PC-3 (cell line): ENCODE measurements at regions not wholly inside any gene's neighbourhood (a gene's known extent, or its start where the extent isn't known, plus 50 kb on each side); places are given as distances from the start of the nearest gene placed in this dataset.
"Not testable (repeated sequence)": the region's sequence is repeated elsewhere in the genome, so short reads cannot be mapped to it uniquely, and the experiment has no call there.

ENCODE experiments used
- ATAC-seq: fragments of 200-7000 bp; cut with Tn5 transposase; 2 replicates; pipeline ENCODE4 v1.9.1; 2020; ENCODE audit warnings: mild to moderate bottlenecking, moderate library complexity
- BruUV-seq: library from RNA; stranded (reverse); fragments of 400-500 nt; replicated peaks from 2 replicates; lab custom pipeline; 2021; lab: Mats Ljungman, UMichigan
- CTCF ChIA-PET: fragments of 300-600 bp; sonication (Branson Sonifier 250); formaldehyde crosslinking; loops from one replicate; lab custom pipeline; 2022; ENCODE audit warnings: antibody characterized with exemption; lab: Charles Lee
- POLR2A ChIA-PET: fragments of 300-600 bp; sonication (Branson Sonifier 250); formaldehyde crosslinking; loops from one replicate; lab custom pipeline; 2022; ENCODE audit warnings: antibody characterized with exemption; ENCODE audit not compliant: unreplicated experiment; lab: Charles Lee
- DNase-seq: peaks from one replicate; pipeline ENCODE4 v3.0.0-alpha.2; 2015
- H2AFZ ChIP-seq: fragments of 300-600 bp; sonication (generic); 2 replicates; pipeline ENCODE4 v1.6.0; 2016; ENCODE audit warnings: antibody characterized with exemption, low read length
- H3F3A ChIP-seq: fragments of 300-600 bp; sonication (generic); one replicate; pipeline ENCODE4 v1.6.0; 2017; ENCODE audit warnings: antibody characterized with exemption, low read length, control low read depth, mild to moderate bottlenecking; ENCODE audit not compliant: unreplicated experiment
- H3K27ac ChIP-seq: fragments of 300-600 bp; sonication (generic); 2 replicates; pipeline ENCODE4 v1.5.1; 2016; ENCODE audit warnings: mild to moderate bottlenecking, low read length
- H3K27me3 ChIP-seq: fragments of 300-600 bp; sonication (generic); 2 replicates; pipeline ENCODE4 v1.6.1; 2016; ENCODE audit warnings: low read length, mixed read lengths
- H3K36me3 ChIP-seq: fragments of 300-600 bp; sonication (generic); 2 replicates; pipeline ENCODE4 v1.6.1; 2016; ENCODE audit warnings: low read depth, mixed run types, low read length, mixed read lengths
- H3K4me1 ChIP-seq: fragments of 300-600 bp; sonication (generic); 2 replicates; pipeline ENCODE4 v1.5.1; 2016; ENCODE audit warnings: low read length; ENCODE audit not compliant: insufficient read depth
- H3K4me2 ChIP-seq: fragments of 300-600 bp; sonication (generic); 2 replicates; pipeline ENCODE4 v1.6.0; 2016; ENCODE audit warnings: low read length
- H3K4me3 ChIP-seq: fragments of 300-600 bp; sonication (generic); 2 replicates; pipeline ENCODE4 v1.5.1; 2016; ENCODE audit warnings: mild to moderate bottlenecking, low read length, mixed read lengths
- H3K79me2 ChIP-seq: fragments of 300-600 bp; sonication (generic); 2 replicates; pipeline ENCODE4 v1.6.1; 2017; ENCODE audit warnings: low read length, mixed read lengths
- H3K9ac ChIP-seq: fragments of 300-600 bp; sonication (generic); 2 replicates; pipeline ENCODE4 v1.6.0; 2016; ENCODE audit warnings: mild to moderate bottlenecking, low read length
- H3K9me2 ChIP-seq: fragments of 300-600 bp; sonication (generic); replicated peaks from 2 replicates; pipeline ENCODE4 v1.6.1; 2016; ENCODE audit warnings: mixed run types, low read length, mixed read lengths
- H3K9me3 ChIP-seq: fragments of 300-600 bp; sonication (generic); 2 replicates; pipeline ENCODE4 v1.6.1; 2016; ENCODE audit warnings: low read length, mixed read lengths
- H4K20me1 ChIP-seq: fragments of 300-600 bp; sonication (generic); 2 replicates; pipeline ENCODE4 v1.6.1; 2016; ENCODE audit warnings: low read length, mixed read lengths
- intact Hi-C: fragments of 100-400 bp; cut with micrococcal nuclease; formaldehyde crosslinking; loops from 2 replicates; pipeline ENCODE4 v1.9.0; 2023

DNA sequence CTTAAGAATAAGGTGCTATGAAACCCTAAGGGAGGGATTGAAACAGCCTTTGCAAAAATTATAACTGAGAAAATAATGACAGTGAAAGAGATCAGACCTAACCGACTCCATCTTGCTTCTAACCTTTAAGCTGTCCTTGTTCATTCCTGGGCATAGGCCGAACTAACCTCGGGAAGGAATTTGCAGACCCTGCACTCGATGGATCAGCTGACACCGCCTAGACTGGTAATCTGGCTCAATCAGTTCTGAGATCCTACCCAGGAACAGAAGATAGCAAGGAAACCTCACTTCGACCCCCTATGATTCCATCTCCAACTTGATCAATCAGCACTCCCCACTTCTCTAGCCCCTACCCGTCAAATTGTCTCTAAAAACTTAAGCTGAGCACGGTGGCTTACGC lies 66.6 kb upstream of the GOLGA6L6 start:
- H3F3A ChIP-seq, H3K27ac ChIP-seq, ATAC-seq, H3K9ac ChIP-seq, H3K4me2 ChIP-seq, CTCF ChIA-PET, H3K9me2 ChIP-seq, BruUV-seq, H3K79me2 ChIP-seq, H2AFZ ChIP-seq, H3K4me3 ChIP-seq, H3K27me3 ChIP-seq, H3K36me3 ChIP-seq, POLR2A ChIA-PET, H4K20me1 ChIP-seq, DNase-seq, H3K9me3 ChIP-seq, intact Hi-C loops, H3K4me1 ChIP-seq: not testable (repeated sequence)

DNA sequence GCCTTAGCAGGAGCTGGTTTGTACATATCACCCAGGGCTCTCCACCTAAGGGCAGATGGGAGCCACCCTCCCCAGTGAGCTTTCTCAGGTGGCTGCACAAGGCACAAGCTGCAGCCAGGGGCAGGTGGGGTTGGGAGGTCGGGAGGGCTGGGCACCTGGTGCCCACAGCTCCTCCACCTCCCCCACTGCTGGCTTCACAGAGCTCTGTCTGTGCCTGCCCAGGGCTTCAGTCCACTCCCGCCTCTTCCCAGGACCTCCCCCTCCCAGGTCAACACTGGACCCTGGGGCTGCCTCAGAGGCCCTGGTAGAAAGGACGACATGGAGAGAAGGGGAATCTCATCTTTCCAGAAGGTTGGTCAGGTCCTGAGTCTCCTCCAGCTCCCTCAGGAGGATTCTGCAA lies 55.6 kb upstream of the GOLGA6L6 start:
- H3F3A ChIP-seq, POLR2A ChIA-PET, H3K4me3 ChIP-seq, BruUV-seq, H4K20me1 ChIP-seq, DNase-seq, H3K4me1 ChIP-seq, ATAC-seq, intact Hi-C loops, H3K36me3 ChIP-seq, H3K27ac ChIP-seq, H2AFZ ChIP-seq, CTCF ChIA-PET, H3K9me2 ChIP-seq, H3K4me2 ChIP-seq, H3K9me3 ChIP-seq, H3K79me2 ChIP-seq, H3K27me3 ChIP-seq, H3K9ac ChIP-seq: not testable (repeated sequence)

GRCh38 chr15:20594219-20594618 lies 52.6 kb upstream of the GOLGA6L6 start:
- ATAC-seq, H3K27me3 ChIP-seq, CTCF ChIA-PET: not testable (repeated sequence)

DNA sequence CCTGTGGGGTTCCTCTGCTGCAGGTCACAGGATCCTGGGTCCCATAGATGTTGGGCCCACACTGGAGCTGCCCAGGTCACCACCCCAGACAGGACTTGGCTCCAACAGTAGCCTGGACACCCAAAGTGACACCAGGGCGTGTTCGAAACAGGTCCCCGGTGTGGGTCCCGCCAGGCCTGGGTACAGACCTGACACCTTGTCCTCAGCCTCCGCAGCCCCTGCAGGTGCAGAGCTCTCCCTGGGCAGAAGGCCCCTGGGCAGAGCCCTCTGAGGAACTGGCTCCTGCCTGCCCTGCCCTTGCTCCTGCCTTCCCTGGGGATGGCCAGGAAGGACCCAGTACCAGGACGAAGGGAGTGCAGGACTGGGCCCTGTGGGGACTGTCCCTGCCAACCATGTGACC lies 50.3 kb upstream of the GOLGA6L6 start:
- CTCF ChIA-PET, H3K27ac ChIP-seq, H3K4me3 ChIP-seq, H3K9me2 ChIP-seq, H3K9me3 ChIP-seq, POLR2A ChIA-PET, H4K20me1 ChIP-seq, H3K27me3 ChIP-seq, intact Hi-C loops, H3K4me1 ChIP-seq, H2AFZ ChIP-seq, H3K4me2 ChIP-seq, H3F3A ChIP-seq, H3K36me3 ChIP-seq, ATAC-seq, H3K79me2 ChIP-seq, BruUV-seq, H3K9ac ChIP-seq, DNase-seq: not testable (repeated sequence)

More at GRCh38 chr15:20594219-20594618, 52.6 kb upstream of the GOLGA6L6 start:
- H4K20me1 ChIP-seq, H3K4me2 ChIP-seq, H3K27ac ChIP-seq, H2AFZ ChIP-seq, H3K9me2 ChIP-seq, H3K9me3 ChIP-seq, H3K79me2 ChIP-seq, H3K4me1 ChIP-seq, H3F3A ChIP-seq, H3K36me3 ChIP-seq, H3K9ac ChIP-seq, BruUV-seq, intact Hi-C loops, DNase-seq, POLR2A ChIA-PET, H3K4me3 ChIP-seq: not testable (repeated sequence)
